ENCODE measurements at regions not wholly inside any gene's neighbourhood (a gene's known extent, or its start where the extent isn't known, plus 50 kb on each side); places are given as distances from the start of the nearest gene placed in this dataset.

GRCh38 chr17:79543531-79543930 is 67.3 kb downstream of the RBFOX3 start:
- TF ChIP-seq REST (IDR thresholded peaks at IDR 0.05; ENCODE audit: low read depth) = no peak
- TF ChIP-seq CTCF (IDR thresholded peaks at IDR 0.05 in 2 of 3, conservative IDR thresholded peaks at IDR 0.05 in 1 of 3; ENCODE audit: borderline replicate concordance in 1 of 3, insufficient read depth in 1 of 3, low read depth in 2 of 3, low read length in 2 of 3) = no peak
- TF ChIP-seq POLR2AphosphoS5 (IDR thresholded peaks at IDR 0.05; ENCODE audit: low read depth, low read length) = no peak
- no peak for TF ChIP-seq POLR2A (IDR thresholded peaks at IDR 0.05; ENCODE audit: borderline replicate concordance, extremely low read depth, insufficient read depth, insufficient read length)
- no peak for TF ChIP-seq EZH2 (IDR thresholded peaks at IDR 0.05)
- TF ChIP-seq JUND (IDR thresholded peaks at IDR 0.05) = no peak
- no peak for TF ChIP-seq EZH2phosphoT487 (IDR thresholded peaks at IDR 0.05; ENCODE audit: borderline replicate concordance)
- TF ChIP-seq YY1 (IDR thresholded peaks at IDR 0.05; ENCODE audit: extremely low read depth, insufficient replicate concordance, low read depth, low read length) = no peak
- TF ChIP-seq RAD21 (IDR thresholded peaks at IDR 0.05; ENCODE audit: low read depth) = no peak
